H7 (cell line): ENCODE measurements at regions not wholly inside any gene's neighbourhood (a gene's known extent, or its start where the extent isn't known, plus 50 kb on each side); places are given as distances from the start of the nearest gene placed in this dataset.

Source experiments
- DNase-seq: peaks from one replicate; pipeline ENCODE4 v3.0.0; 2012
- H3K27me3 ChIP-seq: 2 replicates; pipeline ENCODE4 v1.6.0; 2011; ENCODE audit warnings: mild to moderate bottlenecking, low read length; ENCODE audit not compliant: control insufficient read depth, insufficient read depth
- H3K36me3 ChIP-seq: replicated peaks from 2 replicates; pipeline ENCODE4 v1.5.1; 2011; ENCODE audit warnings: low read length; ENCODE audit not compliant: control insufficient read depth, insufficient read depth
- H3K4me3 ChIP-seq: 2 replicates; pipeline ENCODE4 v1.5.1; 2011; ENCODE audit warnings: low read depth, mild to moderate bottlenecking, control low read depth, low read length, moderate library complexity; ENCODE audit not compliant: insufficient read depth

- DNase-seq = no peak
- H3K4me3 ChIP-seq = no peak overlapping the region
- H3K27me3 ChIP-seq = no peaks in the 10 kb centered on the region
- no peaks in the 10 kb centered on the region for H3K36me3 ChIP-seq
Measured at GRCh38 chr7:53965716-53966115, 576.5 kb upstream of the VSTM2A start.

- no peak overlapping the region for H3K4me3 ChIP-seq
- no peaks in the 10 kb centered on the region for H3K27me3 ChIP-seq
- DNase-seq = no peak
- no peaks in the 10 kb centered on the region for H3K36me3 ChIP-seq
Measured at GRCh38 chr7:53983480-53983879, 558.7 kb upstream of the VSTM2A start.

GRCh38 chr7:53984776-53985175 is 557.4 kb upstream of the VSTM2A start:
- Histone ChIP-seq H3K36me3 (no peaks in the 10 kb centered on the region), H3K27me3 (no peaks in the 10 kb centered on the region)
- DNase-seq = no peak

DNA sequence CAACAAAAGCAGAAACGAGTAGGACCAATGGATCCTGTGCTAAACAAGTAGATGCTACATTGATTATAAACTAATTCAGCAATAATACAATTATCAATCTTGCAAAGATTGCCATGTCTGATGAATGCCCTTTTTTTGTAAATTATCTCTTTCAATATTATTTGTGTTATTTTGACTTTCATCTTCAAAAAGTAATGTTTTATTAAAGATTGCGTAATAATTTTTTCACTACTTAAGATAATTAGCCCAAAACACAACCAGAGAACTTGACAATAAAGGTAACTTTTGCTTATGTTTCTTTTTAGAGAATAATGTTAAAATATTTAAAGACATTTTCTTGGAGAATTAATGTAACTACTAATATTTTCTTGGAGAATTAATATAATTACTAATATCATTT is 553.8 kb upstream of the VSTM2A start:
- no peak overlapping the region for H3K4me3 ChIP-seq
- no peaks in the 10 kb centered on the region for H3K36me3 ChIP-seq
- no peaks in the 10 kb centered on the region for H3K27me3 ChIP-seq
- no peak for DNase-seq

More at GRCh38 chr7:53984776-53985175, 557.4 kb upstream of the VSTM2A start:
- no peak overlapping the region for H3K4me3 ChIP-seq

- Histone ChIP-seq H3K36me3 (no peaks in the 10 kb centered on the region), H3K27me3 (no peaks in the 10 kb centered on the region), H3K4me3 (no peak overlapping the region)
- no peak for DNase-seq
Measured at GRCh38 chr7:53993224-53993623, 549.0 kb upstream of the VSTM2A start.

DNA sequence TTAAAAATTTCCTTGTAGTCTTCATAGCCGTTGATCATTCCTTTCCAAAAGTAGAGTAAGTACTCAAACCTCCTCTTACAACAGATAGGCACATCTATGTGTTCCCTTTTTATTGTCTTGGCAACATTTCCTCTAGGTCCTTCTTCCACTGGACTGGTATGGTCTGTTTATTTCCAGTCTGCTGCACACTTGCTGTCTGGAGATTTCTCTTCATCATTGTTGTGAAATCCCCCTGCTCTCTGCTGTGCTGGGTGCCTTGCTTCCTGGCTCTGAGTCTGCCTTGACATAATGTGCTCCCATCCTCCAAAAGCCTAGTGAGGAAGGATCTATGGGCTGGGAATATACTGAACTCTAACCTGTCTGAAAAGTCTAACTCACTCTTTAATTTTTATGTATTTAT is 545.3 kb upstream of the VSTM2A start:
- no peak for DNase-seq
- no peak overlapping the region for H3K4me3 ChIP-seq
- no peaks in the 10 kb centered on the region for H3K36me3 ChIP-seq
- H3K27me3 ChIP-seq = no peaks in the 10 kb centered on the region

- Histone ChIP-seq H3K36me3 (no peaks in the 10 kb centered on the region), H3K27me3 (no peaks in the 10 kb centered on the region), H3K4me3 (no peak overlapping the region)
- DNase-seq = no peak
Measured at GRCh38 chr7:54014765-54015164, 527.4 kb upstream of the VSTM2A start.

GRCh38 chr7:54015251-54015650 is 526.9 kb upstream of the VSTM2A start:
- H3K27me3 ChIP-seq = no peaks in the 10 kb centered on the region
- no peaks in the 10 kb centered on the region for H3K36me3 ChIP-seq
- DNase-seq = no peak

GRCh38 chr7:54037873-54038272 is 504.3 kb upstream of the VSTM2A start:
- no peak for DNase-seq
- Histone ChIP-seq H3K36me3 (no peaks in the 10 kb centered on the region), H3K4me3 (no peak overlapping the region), H3K27me3 (no peaks in the 10 kb centered on the region; the same call in 1 of the 2 replicates)

More at GRCh38 chr7:54015251-54015650, 526.9 kb upstream of the VSTM2A start:
- H3K4me3 ChIP-seq = no peak overlapping the region

DNA sequence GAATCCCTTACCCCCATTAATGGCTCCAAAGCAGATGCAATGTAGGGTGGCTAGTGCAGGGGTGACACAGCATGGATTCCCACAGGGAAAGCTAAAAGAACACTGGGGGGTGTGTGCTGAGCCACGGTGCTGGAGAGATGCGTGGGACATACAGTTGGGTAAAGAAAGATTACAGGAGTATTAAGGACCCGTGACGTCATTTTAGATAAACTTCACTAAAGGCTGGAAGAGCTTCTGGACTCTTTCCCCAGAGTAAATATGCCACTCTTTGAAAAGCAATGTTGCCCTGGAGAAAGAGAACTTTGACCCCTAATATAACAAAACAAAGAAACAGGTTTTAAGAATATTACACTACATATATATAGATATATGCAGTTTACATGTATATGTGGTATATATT is 481.5 kb upstream of the VSTM2A start:
- Histone ChIP-seq H3K4me3 (no peak overlapping the region), H3K27me3 (no peaks in the 10 kb centered on the region), H3K36me3 (no peaks in the 10 kb centered on the region)
- no peak for DNase-seq

DNA sequence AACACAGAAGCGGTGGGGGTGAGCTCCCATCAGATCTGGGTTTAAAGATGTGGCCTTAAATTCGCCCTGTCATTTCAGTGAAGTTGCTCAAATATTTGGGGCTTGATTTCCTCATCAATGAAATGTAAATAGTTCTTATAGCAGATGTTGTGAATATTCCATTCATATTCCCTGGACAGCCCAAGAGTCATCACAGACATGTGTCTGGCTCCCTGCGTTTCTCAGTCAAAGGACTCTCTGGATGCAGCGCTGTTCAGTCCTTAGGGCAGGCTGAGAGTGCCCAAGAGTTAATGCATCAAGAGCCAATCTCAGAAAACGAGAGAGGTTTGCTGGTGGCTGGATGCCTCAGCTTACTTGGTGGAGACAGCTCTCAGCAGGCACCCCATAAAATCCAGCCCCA is 475.5 kb upstream of the VSTM2A start:
- DNase-seq = no peak
- H3K27me3 ChIP-seq = no peaks in the 10 kb centered on the region
- H3K36me3 ChIP-seq = no peaks in the 10 kb centered on the region
- H3K4me3 ChIP-seq = no peak overlapping the region

GRCh38 chr7:54069843-54070242 is 472.3 kb upstream of the VSTM2A start:
- no peak overlapping the region for H3K4me3 ChIP-seq
- H3K36me3 ChIP-seq = no peaks in the 10 kb centered on the region
- no peaks in the 10 kb centered on the region for H3K27me3 ChIP-seq
- DNase-seq = no peak

DNA sequence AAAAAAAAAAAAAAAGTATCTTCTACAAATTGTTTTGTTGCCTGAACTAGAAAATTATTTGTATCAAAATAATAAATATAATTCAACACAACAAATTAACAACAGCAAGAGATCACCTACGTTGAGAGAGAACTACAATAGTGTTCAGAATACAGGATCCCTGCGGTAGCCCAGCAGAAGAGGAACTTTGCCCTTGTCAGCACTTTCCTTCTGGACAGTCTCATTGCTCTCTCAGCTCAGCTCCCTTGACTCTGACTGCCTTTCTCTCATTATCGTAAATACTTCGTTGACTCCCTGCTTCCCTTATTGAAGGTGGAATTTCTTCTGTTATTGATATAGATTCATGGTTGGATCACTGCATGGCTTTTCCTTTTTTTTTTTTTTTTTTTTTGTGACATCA is 469.5 kb upstream of the VSTM2A start:
- no peak for DNase-seq
- Histone ChIP-seq H3K4me3 (no peak overlapping the region), H3K36me3 (no peaks in the 10 kb centered on the region), H3K27me3 (no peaks in the 10 kb centered on the region)

- Histone ChIP-seq H3K36me3 (no peaks in the 10 kb centered on the region), H3K4me3 (no peak overlapping the region), H3K27me3 (no peaks in the 10 kb centered on the region)
- DNase-seq = no peak
Measured at GRCh38 chr7:54076616-54077015, 465.6 kb upstream of the VSTM2A start.

GRCh38 chr7:54080525-54080924 is 461.6 kb upstream of the VSTM2A start:
- no peaks in the 10 kb centered on the region for H3K27me3 ChIP-seq
- no peak for DNase-seq
- H3K4me3 ChIP-seq = no peak overlapping the region
- H3K36me3 ChIP-seq = no peaks in the 10 kb centered on the region

- Histone ChIP-seq H3K36me3 (no peaks in the 10 kb centered on the region), H3K27me3 (no peaks in the 10 kb centered on the region), H3K4me3 (no peak overlapping the region)
- DNase-seq = no peak
Measured at GRCh38 chr7:54080971-54081370, 461.2 kb upstream of the VSTM2A start.
